Adipocyte (in vitro differentiated cells): ENCODE measurements at regions not wholly inside any gene's neighbourhood (a gene's known extent, or its start where the extent isn't known, plus 50 kb on each side); places are given as distances from the start of the nearest gene placed in this dataset.
"Not testable (repeated sequence)": the region's sequence is repeated elsewhere in the genome, so short reads cannot be mapped to it uniquely, and the experiment has no call there.

Experiments
- DNase-seq: peaks from one replicate; pipeline ENCODE4 v3.0.0-alpha.2; 2015; ENCODE audit warnings: low read depth
- H3K27me3 ChIP-seq: replicated peaks from 2 replicates; pipeline ENCODE4 v1.7.0; 2013; ENCODE audit warnings: mild to moderate bottlenecking, low read length, moderate library complexity; ENCODE audit not compliant: control insufficient read depth, insufficient read depth
- H3K36me3 ChIP-seq: 2 replicates; pipeline ENCODE4 v1.7.0; 2013; ENCODE audit warnings: low read length, mild to moderate bottlenecking, moderate library complexity; ENCODE audit not compliant: control insufficient read depth, insufficient read depth, severe bottlenecking
- H3K4me1 ChIP-seq: 2 replicates; pipeline ENCODE4 v1.7.0; 2013; ENCODE audit warnings: mild to moderate bottlenecking, low read length, moderate library complexity; ENCODE audit not compliant: control insufficient read depth, insufficient read depth
- H3K4me3 ChIP-seq: 2 replicates; pipeline ENCODE4 v1.7.0; 2013; ENCODE audit warnings: mild to moderate bottlenecking, low read length, moderate library complexity
- H3K9ac ChIP-seq: 2 replicates; pipeline ENCODE4 v1.7.0; 2013; ENCODE audit warnings: mild to moderate bottlenecking, low read length, moderate library complexity
- H3K9me3 ChIP-seq: 2 replicates; pipeline ENCODE4 v1.7.0; 2013; ENCODE audit warnings: mild to moderate bottlenecking, low read length, moderate library complexity; ENCODE audit not compliant: control insufficient read depth

DNA sequence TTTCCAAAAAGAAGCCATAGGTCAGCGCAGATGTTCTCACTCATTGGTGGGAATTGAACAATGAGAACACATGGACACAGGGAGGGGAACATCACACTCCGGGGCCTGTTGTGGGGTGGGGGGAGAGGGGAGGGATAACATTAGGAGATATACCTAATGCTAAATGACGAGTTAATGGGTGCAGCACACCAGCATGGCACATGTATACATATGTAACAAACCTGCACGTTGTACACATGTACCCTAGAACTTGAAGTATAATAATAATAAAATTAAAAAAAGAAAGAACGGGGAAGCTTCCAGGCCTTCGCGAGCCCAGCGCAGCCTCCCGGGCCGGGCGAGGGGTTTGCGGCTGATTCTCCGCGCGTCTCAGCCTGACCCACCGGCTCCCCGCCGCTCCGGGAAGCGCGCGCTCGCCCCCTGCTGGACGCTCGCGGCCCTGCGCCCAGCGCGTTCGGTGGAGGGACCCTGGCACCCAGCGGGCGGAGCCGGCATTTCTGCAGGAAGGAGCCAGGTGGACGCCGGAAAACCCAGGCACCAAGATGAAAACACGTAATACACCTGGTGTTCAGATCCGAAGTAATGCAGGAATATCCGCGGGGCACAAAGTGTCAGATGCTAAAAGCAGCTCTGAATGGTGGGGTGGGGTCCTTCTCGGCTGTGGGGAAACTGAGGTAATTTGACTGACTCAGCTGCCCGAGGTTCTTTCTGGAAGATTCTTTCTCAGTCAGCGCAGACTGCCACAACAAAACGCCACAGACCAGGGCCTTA lies 67.1 kb upstream of the PPP1R26 start:
- not testable (repeated sequence) for H3K4me3 ChIP-seq, H3K9ac ChIP-seq, H3K9me3 ChIP-seq, H3K36me3 ChIP-seq, H3K4me1 ChIP-seq
- H3K27me3 ChIP-seq, result peaks cover 37% of the 10 kb centered on the region
- DNase-seq, result peak; percentile 77

DNA sequence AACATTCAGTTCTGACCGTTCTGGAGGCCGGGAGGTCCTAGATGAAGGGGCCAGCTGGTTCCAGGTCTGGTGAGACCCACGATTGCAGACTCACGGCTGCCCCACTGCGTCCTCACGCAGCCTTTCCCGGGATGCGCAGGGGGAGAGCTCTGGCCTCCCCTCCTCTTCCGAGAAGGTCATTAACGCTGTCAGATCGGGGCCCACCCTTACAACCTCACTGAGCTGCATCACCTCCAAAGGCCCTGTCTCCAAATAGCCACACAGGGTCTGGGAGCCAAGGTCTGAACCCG lies 66.6 kb upstream of the PPP1R26 start:
- DNase-seq, result no peak
- Histone ChIP-seq H3K36me3 (no peaks in the 10 kb centered on the region), H3K4me3 (no peak overlapping the region), H3K27me3 (peaks cover 43% of the 10 kb centered on the region), H3K9ac (no peak overlapping the region), H3K4me1 (no peaks in the 10 kb centered on the region), H3K9me3 (no peaks in the 10 kb centered on the region)

DNA sequence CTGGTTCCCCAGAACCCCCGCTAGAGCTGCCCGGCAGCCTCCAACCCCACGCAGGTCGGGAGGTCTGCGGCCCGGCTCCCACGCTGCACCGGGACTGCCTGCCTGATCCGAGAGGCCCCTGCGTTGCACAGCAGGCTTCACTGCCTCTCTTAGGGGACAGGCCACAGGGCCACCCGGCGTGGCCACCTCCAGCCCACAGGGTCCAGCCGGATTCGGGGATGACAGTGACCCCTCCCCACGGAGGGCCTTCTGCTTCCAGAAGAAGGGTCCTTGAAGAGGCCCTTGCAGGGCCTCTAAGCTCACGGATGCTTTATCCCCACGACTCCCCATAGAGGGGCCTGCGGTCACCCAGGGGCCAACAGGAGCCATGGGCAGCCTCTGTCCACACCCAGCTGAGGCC lies 66.1 kb upstream of the PPP1R26 start:
- no peaks in the 10 kb centered on the region for H3K36me3 ChIP-seq
- peaks cover 40% of the 10 kb centered on the region for H3K27me3 ChIP-seq
- no peak overlapping the region for H3K9ac ChIP-seq
- no peak for DNase-seq
- no peak overlapping the region for H3K4me3 ChIP-seq
- H3K4me1 ChIP-seq, result no peaks in the 10 kb centered on the region
- no peaks in the 10 kb centered on the region for H3K9me3 ChIP-seq

DNA sequence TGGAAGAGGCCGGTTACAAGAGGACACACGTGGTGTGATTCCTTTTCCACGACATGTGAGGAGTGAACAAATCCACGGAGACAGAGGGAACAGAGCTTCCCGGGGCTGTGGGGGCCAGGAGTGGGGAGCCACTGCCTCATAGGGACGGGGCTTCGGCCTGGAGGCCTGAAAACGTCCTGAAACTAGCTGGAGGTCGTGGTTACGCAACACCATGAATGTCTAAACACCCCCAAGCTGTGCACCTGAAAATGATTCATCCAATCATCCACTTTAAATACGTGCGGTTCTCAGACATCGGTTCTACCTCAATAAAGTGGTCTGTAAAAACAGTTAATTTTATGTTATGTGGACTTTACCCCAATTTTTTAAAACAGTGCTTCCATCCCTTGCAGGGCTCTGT lies 65.3 kb upstream of the PPP1R26 start:
- no peak overlapping the region for H3K9ac ChIP-seq
- H3K4me3 ChIP-seq, result no peak overlapping the region
- no peaks in the 10 kb centered on the region for H3K4me1 ChIP-seq
- H3K36me3 ChIP-seq, result no peaks in the 10 kb centered on the region
- peaks cover 40% of the 10 kb centered on the region for H3K27me3 ChIP-seq
- H3K9me3 ChIP-seq, result no peaks in the 10 kb centered on the region
- DNase-seq, result no peak

DNA sequence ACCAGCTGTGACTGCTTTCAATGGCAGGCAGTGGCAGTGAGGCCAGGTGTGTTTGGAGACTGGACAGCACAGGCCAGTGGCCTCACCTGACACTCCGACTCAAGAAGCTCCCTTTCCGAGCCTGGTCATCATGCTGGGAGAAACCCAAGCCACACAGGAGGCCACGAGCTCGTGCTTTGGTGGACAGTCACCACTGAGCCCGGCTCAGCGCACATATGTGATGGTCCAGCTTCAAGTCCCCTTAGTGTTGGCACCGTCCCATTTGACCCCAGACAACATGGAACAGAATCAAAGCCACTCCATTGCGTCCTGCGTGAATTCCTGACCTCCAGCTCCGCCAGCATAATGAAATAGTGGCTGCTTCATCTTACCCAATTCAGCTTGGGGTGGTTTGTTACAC lies 64.0 kb upstream of the PPP1R26 start:
- H3K27me3 ChIP-seq, result peaks cover 39% of the 10 kb centered on the region
- H3K4me1 ChIP-seq, result no peaks in the 10 kb centered on the region
- H3K9me3 ChIP-seq, result no peaks in the 10 kb centered on the region
- no peaks in the 10 kb centered on the region for H3K36me3 ChIP-seq
- DNase-seq, result no peak
- H3K9ac ChIP-seq, result no peak overlapping the region
- no peak overlapping the region for H3K4me3 ChIP-seq

DNA sequence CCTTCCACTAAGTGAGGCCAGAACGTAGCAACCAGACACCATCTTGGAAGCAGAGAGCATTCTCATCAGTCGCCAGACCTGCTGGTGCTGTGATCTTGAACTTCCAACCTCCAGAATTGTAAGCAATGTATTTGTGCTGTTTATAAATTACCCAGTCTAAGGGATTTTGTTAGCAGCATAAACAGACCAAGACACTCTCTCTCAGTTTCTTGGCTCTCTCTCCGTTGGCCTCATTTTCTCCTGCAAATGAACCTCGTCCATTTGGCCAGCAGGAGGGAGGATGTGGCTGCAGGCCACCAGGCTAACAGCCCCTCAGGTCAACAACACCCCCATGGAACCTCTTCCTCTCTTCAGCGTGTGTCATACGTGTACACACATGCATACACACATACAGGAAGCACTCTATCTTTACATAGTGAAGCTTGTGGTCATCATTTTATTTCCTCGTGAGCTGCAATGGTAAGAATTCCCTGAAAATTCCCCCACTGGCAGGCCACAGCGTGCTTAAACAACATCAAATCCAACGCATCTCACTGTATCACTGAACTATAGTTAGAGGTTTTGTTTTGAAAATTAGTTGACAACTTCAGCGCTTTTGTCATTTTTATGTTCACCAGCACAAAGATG lies 62.8 kb upstream of the PPP1R26 start:
- no peak overlapping the region for H3K9ac ChIP-seq
- H3K4me3 ChIP-seq, result no peak overlapping the region
- peaks cover 39% of the 10 kb centered on the region for H3K27me3 ChIP-seq
- no peaks in the 10 kb centered on the region for H3K9me3 ChIP-seq
- H3K4me1 ChIP-seq, result no peaks in the 10 kb centered on the region
- H3K36me3 ChIP-seq, result no peaks in the 10 kb centered on the region
- DNase-seq, result no peak

DNA sequence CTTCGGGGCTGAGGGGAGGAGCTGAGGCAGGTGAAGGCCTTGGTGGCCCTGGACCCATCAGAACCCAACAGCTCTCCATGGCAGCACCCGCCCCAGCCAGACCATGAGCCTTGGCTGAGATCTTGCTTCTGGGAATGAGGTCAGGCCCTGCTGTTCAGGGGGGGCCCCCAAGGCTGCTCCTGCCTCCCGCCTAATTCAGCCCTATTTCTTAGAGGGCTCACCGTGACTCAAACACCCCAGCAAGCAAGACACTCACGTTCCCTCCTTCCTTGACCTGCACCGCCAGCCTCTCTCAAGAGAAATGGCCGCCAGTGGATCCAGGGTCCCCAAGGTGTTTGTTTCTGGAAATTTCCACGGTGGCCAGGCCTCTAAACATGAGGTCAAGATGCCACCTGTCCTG lies 61.4 kb upstream of the PPP1R26 start:
- DNase-seq, result no peak
- peaks cover 39% of the 10 kb centered on the region for H3K27me3 ChIP-seq
- no peak overlapping the region for H3K4me3 ChIP-seq
- no peaks in the 10 kb centered on the region for H3K9me3 ChIP-seq
- H3K36me3 ChIP-seq, result no peaks in the 10 kb centered on the region
- H3K4me1 ChIP-seq, result no peaks in the 10 kb centered on the region
- H3K9ac ChIP-seq, result no peak overlapping the region

DNA sequence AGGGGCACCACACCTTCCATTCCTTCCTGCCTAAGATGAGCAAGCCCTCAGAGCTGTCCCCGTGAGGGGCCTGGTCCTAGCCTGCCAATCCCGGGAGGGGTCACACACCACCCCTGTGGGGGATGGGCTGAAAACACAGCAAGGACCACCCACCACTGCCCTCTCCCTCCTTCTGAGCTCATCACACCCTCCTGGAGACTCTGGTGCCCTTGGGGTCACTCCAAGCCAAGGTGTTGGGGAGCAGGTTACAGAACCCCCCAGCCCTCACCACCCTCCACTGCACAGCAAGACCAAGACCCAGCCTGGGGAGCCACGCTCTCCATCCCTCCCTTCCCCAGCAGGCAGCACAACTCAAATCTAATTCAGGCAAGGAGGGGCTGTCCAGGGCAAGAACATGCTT lies 60.5 kb upstream of the PPP1R26 start:
- Histone ChIP-seq H3K4me1 (no peaks in the 10 kb centered on the region), H3K9ac (no peak overlapping the region), H3K4me3 (no peak overlapping the region), H3K27me3 (peaks cover 39% of the 10 kb centered on the region), H3K36me3 (no peaks in the 10 kb centered on the region), H3K9me3 (peaks cover 8% of the 10 kb centered on the region)
- DNase-seq, result no peak

DNA sequence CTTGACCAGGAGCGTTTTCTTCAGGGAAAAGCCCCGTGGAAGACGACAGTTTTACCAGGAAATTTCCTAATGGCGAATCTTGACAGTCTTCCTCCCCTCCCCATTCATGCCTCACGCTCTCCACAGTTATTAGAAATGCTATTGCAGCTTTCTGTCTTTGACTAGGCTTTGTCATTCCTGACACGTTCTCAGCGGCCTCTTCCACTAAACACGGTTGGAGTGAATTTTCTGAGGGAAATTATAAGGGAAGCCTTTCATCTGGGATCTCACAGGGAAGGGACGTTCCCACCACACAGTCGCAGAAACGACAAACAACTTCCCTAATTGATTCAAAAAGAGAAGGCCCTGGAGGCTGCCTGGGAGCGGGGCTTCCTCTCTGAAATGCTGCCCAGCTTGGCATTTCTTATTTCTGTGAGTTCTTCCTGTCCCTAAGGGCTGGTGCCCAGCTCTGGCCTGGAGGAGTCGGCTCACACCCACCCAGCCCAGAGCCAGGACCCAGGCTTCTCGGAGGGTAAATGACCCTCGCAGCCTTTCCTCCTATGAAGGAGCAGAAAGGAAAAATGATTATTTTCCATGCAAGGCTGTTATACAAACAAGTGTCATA lies 57.1 kb upstream of the PPP1R26 start:
- Histone ChIP-seq H3K4me1 (no peaks in the 10 kb centered on the region), H3K9me3 (peaks cover 11% of the 10 kb centered on the region), H3K27me3 (peaks cover 27% of the 10 kb centered on the region), H3K4me3 (no peak overlapping the region), H3K36me3 (no peaks in the 10 kb centered on the region), H3K9ac (no peak overlapping the region)
- DNase-seq, result no peak

DNA sequence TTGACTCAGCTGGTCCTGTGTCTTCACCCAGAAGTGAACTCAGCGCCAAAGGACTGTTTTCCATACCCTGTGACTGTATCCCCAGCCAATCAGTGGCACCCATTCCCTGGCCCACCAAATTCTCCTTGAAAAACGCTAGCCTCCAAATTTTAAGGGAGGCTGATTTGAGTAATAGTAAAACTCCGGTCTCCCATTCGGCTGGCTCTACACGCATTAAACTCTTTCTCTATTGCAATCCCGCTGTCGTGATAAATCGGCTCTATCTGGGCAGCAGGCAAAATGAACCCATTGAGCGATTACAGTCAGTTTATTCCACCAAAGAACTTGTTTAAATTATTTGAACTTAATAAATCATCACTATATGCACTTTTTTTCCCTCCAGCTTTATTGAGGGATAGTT lies 55.9 kb upstream of the PPP1R26 start:
- Histone ChIP-seq H3K9me3 (peaks cover 14% of the 10 kb centered on the region), H3K9ac (no peak overlapping the region), H3K4me1 (no peaks in the 10 kb centered on the region), H3K4me3 (no peak overlapping the region), H3K36me3 (no peaks in the 10 kb centered on the region), H3K27me3 (peaks cover 21% of the 10 kb centered on the region)
- DNase-seq, result no peak
